GM21367 (cell line): ENCODE measurements at regions not wholly inside any gene's neighbourhood (a gene's known extent, or its start where the extent isn't known, plus 50 kb on each side); places are given as distances from the start of the nearest gene placed in this dataset.

Experiments used
- ATAC-seq: cut with Tn5 transposase; IDR thresholded peaks from one replicate; pipeline ENCODE4 v1.9.1; 2021; ENCODE audit not compliant: unreplicated experiment

DNA sequence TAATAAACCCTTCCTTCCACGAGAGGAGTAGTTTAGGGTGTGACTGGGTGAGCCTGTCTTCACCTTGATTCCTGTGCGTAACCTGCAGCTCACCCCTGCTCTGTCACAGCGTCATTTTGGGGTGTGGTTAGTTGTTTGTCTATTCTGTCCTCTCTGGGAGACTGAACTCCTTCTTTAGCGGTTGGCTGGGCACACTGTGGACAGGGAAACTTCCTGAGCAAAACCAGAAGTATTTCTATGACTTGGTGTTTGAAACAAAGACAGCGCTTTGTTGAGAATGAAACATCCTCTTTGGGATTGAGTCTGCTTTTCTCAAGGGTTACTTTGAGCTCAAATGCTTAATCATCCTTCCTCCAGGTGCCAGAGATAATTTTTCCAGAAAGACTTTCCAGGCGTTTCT lies 270.7 kb downstream of the HRH4 start:
- no peak for ATAC-seq

DNA sequence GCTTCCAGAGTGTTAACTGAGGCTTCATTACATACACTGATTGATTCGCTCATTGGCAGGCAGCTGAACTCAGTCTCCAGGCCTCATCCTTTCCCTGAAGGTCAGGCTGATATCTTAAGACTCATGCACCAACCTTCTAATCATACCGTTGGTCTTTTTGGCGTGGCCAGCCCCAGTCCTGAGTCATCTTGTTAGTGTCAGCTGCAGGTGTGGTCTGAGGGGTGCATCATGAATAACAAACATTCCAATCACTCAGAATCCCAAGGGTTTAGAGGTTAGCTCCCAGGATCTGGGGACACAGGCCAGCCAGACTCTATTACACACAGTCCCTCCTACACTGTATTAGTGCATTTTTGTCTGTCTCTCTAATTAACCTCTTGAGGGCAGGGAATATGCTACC lies 271.5 kb downstream of the HRH4 start:
- no peak for ATAC-seq

DNA sequence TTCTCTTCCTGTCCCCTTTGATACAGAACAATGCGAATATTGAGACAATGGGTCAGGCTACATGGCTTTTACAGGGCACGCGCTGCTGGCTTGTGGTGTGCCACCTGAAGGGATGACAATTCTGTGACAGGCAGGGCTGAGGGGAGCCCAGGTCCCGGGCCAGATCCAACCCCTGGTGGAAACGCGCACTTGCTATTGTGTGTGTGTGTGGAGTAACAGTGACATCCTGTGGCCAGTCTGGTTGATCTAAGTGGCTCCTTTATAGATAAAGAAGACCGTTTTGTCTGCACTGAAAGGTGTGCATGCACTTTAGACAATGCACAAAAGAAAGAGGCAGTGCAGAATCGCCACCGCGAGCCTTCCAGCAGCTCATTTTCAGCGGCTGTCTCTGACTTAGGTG lies 273.6 kb downstream of the HRH4 start:
- ATAC-seq, result no peak

DNA sequence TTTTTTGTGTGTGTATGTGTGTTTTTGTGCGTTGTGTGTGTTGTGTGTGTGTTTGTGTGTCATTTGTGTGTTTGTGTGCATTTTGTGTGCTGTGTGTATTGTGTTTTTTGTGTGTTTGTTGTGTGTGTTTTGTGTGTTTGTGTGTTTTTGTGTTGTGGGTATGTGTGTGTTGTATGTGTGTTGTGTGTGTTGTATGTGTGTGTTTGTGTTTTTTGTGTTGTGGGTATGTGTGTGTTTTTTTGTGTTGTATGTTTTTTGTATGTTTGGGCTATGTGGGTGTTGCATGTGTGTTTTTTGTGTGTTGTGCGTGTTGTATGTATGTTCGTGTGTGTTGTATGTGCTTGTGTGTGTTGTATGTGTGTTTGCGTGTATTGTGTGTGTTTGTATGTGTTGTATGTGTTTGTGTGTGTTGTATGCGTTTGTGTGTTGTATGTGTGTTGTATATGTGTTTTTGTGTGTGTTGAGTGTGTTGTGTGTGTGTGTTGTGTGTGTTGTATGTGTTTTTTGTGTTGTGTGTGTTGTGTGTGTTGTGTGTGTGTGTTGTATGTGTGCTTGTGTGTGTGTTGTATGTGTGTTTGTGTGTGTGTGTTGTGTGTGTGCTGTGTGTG lies 275.3 kb downstream of the HRH4 start:
- ATAC-seq, result no peak

DNA sequence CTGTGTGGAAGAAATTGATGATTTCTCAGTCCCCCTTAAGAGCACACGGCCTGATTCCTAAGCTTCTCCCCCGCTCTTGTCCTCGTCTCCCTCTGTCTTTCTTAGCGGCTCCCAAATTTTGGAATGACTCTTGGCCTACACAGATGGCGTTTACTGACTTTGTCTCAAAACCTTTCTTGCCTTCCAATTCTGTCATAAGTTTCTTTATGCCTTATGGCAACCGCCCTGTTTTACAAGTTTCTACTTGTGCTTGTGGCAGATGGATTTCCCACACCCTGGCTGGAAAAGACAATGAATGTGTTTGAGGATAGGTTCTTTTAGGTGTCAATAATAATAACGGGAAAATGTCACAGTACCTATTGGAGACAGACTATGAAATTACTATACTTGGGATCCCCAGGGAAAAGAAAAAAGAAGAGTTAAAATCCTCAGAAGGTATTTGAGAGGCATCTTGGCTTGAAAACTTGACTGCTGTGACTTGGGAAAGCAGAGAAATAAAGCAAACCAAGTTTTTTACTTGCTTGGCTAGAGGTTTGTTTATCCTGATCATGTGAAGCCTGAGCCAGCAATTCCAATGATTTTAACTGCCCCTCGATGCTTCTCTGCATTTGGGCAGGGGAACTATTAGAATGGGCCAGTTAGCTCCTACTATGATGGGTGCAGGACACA lies 276.4 kb downstream of the HRH4 start:
- ATAC-seq, result no peak

DNA sequence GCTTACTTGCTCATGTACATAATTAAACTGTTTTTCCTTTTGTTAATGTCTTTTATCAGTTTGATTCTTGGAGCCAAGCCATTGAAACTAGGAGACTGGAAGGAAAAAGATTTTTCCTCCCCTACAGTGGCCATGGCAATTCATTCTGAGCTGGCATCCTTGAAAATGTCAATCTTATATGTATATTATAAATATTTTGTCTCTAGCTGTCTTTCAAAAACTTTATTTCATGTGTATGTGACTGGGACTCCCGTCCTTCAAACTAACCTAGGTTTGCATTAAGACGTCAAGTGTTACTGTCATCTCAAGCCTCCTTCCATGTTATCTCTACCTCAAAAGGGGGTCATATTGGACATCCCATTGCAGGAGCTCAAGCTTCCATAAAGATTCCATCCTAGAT lies 280.4 kb downstream of the HRH4 start:
- ATAC-seq, result no peak

DNA sequence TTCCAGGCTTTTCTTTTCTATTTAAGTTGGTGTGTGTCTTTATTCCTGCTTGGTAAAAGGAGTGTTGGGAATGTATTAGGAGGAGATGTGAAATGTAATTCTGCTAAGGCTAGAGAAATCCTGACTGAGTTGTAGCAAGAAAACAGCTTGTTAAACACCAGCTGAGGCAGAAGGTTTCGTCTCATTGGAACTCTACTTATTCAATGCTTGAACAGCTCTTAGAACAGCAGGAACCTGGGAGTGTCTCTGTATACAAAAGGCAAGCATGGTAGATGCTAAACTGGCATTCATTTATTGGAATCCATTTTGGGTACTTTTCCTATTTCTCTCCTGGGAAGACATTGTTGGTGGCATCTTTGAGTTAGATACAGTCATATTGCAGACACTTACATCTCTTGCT lies 280.9 kb downstream of the HRH4 start:
- ATAC-seq, result no peak

DNA sequence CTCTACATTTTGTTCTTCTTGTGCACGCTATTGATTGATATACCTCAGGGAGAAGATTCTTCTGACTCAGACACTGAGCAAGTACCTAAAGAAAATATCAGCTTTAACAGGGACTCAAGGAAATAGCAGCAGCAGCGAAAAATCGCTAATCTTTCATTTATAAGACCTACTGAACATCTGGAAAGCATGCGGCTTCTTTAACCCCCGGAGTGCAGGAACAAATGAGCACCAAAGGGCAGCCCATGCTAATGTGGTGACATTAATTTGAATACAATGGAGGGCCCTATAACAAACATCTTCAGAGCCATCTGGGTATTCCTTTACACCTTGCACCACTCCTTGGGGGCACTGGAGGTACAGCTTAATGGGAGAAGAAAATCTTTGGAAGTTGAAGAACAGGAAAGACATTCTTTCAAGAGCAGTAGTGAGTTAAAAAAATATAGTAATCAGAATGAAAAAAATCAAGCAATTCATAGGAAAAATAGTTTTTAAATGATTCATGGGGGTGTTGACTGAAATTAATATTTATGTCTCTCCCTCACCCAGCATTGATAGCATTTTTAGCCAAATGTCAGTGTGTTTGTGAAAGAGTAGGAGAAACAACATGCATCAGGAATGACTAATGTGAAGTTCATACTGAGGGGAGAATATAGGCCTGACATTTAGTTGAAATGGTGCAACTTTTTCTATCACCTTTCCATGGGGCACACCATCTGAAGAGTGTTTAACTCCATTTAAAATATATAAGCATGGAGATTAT lies 281.7 kb downstream of the HRH4 start:
- ATAC-seq, result no peak

DNA sequence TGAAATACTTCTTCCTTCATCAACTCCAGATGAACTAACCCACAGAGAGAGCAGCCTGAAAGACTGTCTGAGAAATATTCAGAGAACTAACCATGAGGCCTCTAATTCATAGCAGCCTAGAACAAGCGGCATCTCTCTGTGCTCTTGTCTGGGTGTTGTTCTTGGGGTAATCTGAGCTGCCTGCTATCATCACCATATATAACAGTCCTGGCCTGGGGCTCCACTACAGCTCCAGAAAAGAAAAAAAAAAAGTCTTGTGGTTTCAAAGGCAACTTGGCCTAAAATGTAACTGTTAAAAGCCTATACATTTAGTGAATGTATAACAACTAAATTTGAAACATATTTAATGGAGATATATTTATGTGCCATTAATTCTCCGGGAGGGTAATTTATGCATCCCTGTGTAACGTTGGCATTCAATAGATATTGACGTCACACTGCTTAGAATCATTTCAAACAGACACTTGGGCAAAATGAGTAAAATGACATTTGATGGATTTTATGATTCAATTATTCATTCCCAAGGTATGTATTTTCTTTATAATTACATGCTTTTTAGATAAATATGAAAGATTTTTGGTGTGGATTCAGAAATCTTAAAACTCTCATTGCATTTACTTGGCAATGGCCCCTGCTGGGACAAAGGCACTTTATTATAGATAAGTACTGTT lies 294.3 kb downstream of the HRH4 start:
- ATAC-seq, result no peak

DNA sequence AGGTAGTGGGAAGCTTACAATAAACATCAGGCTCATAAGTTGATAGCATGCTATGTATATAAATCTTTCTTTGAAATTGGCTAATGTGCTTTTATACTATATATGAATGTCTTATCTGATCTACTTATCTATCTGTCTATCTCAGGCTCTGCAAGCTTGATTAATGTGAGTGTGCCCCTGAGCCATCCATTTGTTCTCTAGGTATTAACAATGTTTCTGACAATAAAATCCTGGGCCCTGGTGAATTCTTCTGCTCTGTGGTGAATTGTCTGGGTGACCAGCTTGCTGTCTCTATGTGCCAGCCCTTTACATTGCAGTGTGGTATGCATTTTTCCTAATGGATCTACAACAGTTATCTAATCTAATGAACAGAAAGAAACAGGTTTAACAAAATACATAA lies 295.9 kb downstream of the HRH4 start:
- ATAC-seq, result no peak

DNA sequence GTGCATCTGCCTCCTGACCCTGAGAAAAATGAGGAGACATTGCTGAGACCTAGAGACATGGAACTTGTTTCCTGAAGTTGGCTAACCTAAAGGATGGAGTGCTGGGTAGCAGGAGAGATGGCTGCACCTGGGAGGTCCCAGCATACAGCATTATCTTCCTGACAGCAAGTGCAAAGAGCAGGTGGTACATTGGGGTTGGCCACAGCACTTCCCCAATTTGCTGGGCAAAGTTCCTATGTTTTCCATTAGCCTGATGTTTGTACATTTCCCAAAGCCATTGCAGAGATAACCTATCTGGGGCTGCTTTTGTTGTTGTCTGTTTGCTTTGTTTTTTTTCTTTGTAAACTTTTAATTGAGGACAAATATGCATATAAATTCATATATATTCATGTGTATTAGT lies 296.7 kb downstream of the HRH4 start:
- ATAC-seq, result no peak

DNA sequence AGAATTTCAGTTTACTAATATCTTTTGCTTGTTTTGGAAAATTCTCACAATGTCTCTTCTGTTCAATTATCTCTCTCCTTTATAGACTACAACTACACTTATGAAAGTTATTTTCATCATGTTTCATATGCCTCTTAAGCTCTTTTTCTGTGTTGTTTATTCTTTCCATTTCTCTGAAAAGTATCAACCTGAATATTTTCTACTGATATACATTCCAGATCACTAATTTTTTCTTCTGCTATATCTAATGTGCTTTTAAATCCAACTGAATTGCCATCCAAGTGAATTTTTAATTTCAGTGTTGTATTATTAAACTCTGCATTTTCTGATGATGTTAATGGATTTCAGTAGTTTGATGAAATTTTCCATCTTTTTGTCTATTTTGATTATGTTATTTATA lies 301.3 kb downstream of the HRH4 start:
- ATAC-seq, result no peak

DNA sequence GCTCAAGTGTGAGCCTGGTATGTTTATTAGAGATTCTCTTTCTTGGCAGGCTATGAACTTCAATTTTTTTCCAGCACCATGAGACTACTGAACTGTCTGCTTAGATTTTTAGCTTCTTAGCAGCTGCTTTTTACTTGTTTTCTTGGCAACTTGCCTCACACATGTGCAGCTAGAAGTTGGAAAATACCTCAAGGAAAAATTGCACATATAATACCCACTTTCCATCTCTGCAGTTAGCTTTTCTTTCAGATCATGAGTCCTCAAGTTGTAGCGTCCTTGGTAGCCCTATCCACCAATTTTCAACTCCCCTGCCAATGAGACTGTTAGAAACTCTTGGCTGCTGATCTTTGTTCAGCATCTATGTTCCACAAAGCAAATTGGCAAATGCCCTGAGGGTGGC lies 302.1 kb downstream of the HRH4 start:
- ATAC-seq, result no peak

DNA sequence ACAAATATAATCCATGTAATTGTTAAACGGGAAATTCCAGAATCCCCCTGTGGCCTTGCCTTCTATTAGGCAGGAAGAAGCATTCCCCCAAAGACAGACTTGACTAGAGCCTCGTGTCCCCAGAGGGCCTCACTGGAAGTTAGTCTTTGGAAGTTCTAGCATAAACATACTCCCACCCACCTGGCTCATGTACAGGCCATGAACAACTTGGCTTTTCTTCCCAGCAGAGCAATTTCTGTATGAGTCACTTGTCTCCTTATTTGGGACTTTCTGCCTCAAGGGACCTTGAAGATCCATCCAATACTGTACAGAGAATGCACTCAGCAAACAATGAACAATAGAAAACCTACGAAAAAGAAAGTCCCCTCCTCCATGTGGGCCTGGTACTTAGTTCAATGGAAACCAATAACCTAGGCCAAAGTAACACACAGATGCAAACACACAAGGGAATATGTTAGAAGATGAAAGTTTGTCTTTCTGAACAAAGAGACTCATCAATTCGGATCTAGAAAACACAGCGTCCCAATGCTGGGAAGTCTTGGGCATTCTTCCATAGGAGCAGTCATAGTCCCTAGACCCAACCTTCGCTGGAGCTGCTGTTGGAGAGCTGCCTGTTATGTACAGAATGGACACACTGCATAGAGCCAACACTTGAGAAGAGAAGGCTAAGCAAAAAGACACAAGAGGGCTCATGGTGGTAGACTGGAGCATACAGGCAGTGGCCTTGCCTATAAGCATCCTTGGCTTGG lies 303.5 kb downstream of the HRH4 start:
- ATAC-seq, result no peak

DNA sequence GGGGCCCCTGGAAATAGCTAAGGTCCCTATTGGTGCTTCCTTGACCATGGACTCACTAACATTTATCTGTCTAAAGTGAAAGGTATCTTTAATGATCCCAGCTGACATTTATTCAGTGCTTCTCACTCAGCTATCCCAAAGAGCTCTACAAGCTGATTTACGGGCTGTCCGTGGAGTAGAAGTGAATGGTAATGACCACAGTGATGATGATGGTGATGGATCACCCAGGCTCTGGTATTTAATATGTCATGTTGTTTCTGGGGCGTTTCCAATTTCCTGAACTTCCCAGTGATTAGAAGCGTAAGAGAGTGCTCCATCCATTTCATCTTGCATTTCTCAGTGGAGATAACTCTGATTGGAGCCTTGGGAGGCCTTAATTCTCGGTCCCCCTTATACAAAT lies 304.3 kb downstream of the HRH4 start:
- ATAC-seq, result no peak

DNA sequence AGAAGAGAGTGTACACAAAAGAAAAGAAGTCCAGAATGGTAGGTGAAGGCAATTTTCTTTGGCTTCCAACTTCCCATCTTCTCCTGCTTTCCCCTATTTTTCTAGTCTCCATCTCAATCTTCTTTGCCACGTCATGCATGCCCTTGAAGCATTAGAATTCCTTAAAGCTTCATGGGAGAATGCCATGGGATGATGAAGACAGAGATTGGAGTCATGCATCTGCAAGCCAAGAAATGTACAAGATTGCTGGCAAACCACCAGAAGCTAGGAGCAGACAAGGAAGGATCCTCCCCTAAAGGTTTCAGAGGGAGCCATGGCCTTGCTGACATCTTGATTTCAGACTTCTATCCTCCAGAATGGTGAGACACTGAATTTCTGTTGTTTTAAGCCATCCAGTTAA lies 305.9 kb downstream of the HRH4 start:
- ATAC-seq, result no peak

DNA sequence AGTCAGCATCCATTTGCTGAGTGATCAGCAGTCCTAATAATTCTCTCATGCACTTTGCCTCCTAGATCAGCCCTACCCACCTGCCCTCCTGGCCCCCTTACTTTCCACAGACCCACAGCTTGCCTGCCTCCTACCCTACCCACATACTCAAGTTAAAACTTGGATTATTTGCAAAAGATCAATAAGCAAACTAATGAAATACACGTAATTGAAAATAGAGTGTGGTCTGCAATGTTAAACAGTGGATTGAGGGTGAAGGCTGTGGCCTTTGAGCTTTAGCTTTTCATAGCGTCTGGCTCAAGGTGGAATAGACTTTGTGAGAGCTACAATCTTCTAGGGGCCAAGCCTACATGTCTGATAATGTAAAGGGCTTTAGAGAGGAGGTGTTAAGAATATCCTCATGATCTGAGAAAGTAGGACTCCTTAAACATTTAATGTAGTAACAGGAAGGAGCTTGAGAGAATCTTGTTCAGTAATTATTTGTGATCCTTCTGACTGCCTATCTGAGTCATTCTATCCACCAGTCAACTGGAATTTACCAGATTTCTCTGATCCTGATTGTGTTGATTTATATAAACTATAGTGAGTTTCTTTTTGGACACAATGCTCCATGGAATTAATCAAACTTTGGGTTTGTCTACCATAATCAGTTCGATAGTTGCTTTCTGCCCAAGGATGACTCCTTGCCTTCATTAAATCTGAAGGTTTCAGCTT lies 310.0 kb downstream of the HRH4 start:
- ATAC-seq, result no peak

DNA sequence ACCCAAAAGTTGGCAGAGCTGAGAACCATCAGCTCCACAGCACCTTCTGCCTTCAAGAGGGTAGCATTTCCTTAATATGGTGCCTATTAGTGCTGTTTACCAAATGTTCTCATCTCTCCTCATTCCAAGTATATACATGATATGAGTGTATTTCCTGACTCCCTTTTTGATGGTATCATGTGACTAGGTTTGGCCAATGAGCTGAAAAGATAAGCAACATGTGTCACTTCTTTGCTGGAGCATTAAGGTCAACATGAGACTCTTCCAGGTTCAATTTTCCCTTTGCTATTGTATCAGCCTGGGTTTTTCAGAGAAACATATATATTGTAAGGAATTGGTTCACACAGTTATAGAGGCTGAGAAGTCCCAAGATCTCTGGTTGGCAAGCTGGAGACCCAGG lies 310.9 kb downstream of the HRH4 start:
- no peak for ATAC-seq

DNA sequence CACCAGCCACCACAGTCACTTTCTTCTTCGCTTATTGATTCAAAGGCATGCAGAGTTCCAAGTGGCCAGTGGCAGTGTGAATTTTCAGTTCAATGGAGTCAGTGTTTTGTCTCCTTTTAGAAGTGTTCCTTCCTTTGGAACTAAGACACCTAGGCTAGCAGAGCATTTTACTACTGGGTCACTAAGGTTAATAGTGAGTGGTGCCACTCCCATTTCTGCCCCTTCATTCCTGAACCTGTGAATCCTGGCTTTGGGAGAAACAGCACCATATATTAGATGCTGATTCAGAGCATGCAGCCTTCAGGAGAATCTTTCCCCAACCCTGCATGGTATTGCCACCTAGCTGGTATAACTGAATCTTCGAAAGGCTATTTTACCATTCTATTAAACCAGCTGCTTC lies 312.7 kb downstream of the HRH4 start:
- no peak for ATAC-seq

DNA sequence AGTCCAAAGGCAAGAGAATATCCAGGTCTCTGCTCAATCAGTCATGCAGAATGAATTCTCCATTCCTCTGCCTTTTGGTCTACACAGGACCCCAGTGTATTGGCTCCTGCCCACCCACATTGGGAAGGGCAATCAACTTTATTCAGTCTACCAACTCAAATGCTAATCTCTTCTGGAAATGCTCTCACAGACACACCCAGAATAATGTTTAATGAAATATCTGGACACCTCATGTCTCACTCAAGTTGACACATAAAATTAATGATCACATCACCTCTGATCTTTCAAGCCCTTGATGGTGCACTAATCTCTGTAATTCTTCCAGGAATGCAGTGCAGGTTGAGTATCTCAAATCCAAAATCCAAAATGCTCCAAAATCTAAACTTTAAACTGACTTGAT lies 315.6 kb downstream of the HRH4 start:
- no peak for ATAC-seq
